ENCODE measurements at regions not wholly inside any gene's neighbourhood (a gene's known extent, or its start where the extent isn't known, plus 50 kb on each side); places are given as distances from the start of the nearest gene placed in this dataset.
A peak's percentile ranks its signal among the peaks of the same experiment; 100 is the strongest.

- Histone ChIP-seq H3K27me3 (ENCODE audit: control insufficient read depth in 2 of 2, insufficient read depth in 2 of 2, low read length in 2 of 2) (no peaks in the 10 kb centered on the region), H3K36me3 (replicated peaks in 1 of 2; ENCODE audit: control insufficient read depth in 1 of 2, insufficient read depth in 2 of 2, low read length in 2 of 2) (no peaks in the 10 kb centered on the region), H3K9ac (ENCODE audit: insufficient read depth, low read length, poor library complexity, severe bottlenecking) (no peak overlapping the region), H3K4me3 (replicated peaks in 1 of 3; ENCODE audit: low read depth in 2 of 3, low read length in 3 of 3) (no peak overlapping the region), H3K79me2 (ENCODE audit: insufficient read depth, low read length) (no peaks in the 10 kb centered on the region), H4K20me1 (ENCODE audit: insufficient read depth, low read length) (no peaks in the 10 kb centered on the region), H2AFZ (ENCODE audit: insufficient read depth, low read depth, low read length, poor library complexity, severe bottlenecking) (no peak overlapping the region), H3K4me1 (ENCODE audit: control insufficient read depth in 1 of 2, insufficient read depth in 2 of 2, low read length in 2 of 2) (no peaks in the 10 kb centered on the region), H3K27ac (ENCODE audit: low read depth in 1 of 2, low read length in 2 of 2) (no peak overlapping the region), H3K9me3 (replicated peaks in 1 of 2; ENCODE audit: control insufficient read depth in 1 of 2, insufficient read depth in 1 of 2, low read length in 2 of 2) (no peaks in the 10 kb centered on the region), H3K4me2 (replicated peaks; ENCODE audit: extremely low read depth, low read length, poor library complexity, severe bottlenecking) (no peak overlapping the region)
- DNase-seq: no peak
- TF ChIP-seq CTCF (IDR thresholded peaks at IDR 0.05): no peak
- Mint-ChIP-seq H3K4me3 (no peak overlapping the region), H3K4me1 (no peaks in the 10 kb centered on the region), H3K27ac (no peak overlapping the region), H3K9me3 (peaks cover 0 to 2% (median 0%) of the 10 kb centered on the region in 7 donors), H3K36me3 (no peaks in the 10 kb centered on the region), H3K27me3 (ENCODE audit: low read depth in 3 of 3) (peaks cover 2 to 3% (median 2%) of the 10 kb centered on the region in 3 donors)
- intact Hi-C loops (cut with micrococcal nuclease): no loop called here
- no CpG with 5 or more reads among the region's 1 CpG for WGBS (ENCODE audit: insufficient coverage)
These were observed 69.0 kb upstream of the ZC3H11B start for GRCh38 chr1:219681876-219682275.

DNA sequence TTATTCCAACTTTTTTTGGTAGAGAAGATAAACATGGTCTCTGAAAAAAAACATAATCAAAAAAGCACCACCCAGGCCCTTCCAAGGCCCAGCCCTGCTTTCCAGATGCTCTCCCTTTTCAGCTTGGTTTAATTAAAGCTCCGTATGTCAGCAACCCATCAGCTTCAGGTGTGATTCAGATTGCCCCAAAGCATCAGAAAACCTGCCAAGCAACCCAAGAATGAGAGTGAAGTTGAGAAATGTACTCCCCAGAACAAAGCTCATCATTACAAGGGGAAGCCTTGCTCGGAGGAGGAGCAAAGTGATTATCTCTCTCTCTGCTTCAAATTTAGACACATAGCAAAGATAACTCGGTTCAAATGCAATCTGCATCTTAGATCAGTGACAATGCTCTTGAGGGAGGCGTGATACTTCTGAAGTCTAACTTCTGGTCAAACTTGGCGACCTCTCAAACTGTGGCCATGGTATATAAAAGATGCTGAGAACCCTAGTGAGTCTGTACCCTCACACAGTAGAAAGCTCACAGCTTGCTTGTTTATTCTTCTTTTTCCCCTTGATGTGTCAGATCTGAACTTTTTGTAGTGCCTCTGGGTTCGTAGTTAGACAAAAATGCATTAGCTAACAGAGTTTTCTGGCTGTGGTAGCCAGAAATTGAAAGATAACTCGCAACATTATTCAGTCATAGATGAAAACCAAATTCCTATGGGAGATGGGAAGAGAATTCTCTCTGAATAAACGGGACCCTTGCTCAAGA, 63.3 kb upstream of the ZC3H11B start:
- intact Hi-C loops (cut with micrococcal nuclease): no loop called here
- no peaks in the 10 kb centered on the region for H3K9me3 ChIP-seq (replicated peaks in 1 of 2; ENCODE audit: control insufficient read depth in 1 of 2, insufficient read depth in 1 of 2, low read length in 2 of 2)
- H3K27ac ChIP-seq (ENCODE audit: low read depth in 1 of 2, low read length in 2 of 2): no peak overlapping the region
- H3K4me3 ChIP-seq (replicated peaks in 1 of 3; ENCODE audit: low read depth in 2 of 3, low read length in 3 of 3): no peak overlapping the region
- no peak overlapping the region for H3K4me2 ChIP-seq (replicated peaks; ENCODE audit: extremely low read depth, low read length, poor library complexity, severe bottlenecking)
- TF ChIP-seq CTCF (IDR thresholded peaks at IDR 0.05): no peak
- H3K4me1 ChIP-seq (ENCODE audit: control insufficient read depth in 1 of 2, insufficient read depth in 2 of 2, low read length in 2 of 2): no peaks in the 10 kb centered on the region
- Mint-ChIP-seq H3K27me3 (ENCODE audit: low read depth in 3 of 3) (peaks cover 0 to 4% (median 3%) of the 10 kb centered on the region in 3 donors), H3K9me3 (peaks cover 0 to 3% (median 0%) of the 10 kb centered on the region in 7 donors), H3K4me1 (no peaks in the 10 kb centered on the region), H3K36me3 (no peaks in the 10 kb centered on the region), H3K4me3 (no peak overlapping the region), H3K27ac (peak overlapping the region in 1 of 7 donors; percentile 35)
- H3K9ac ChIP-seq (ENCODE audit: insufficient read depth, low read length, poor library complexity, severe bottlenecking): no peak overlapping the region
- no peaks in the 10 kb centered on the region for H3K27me3 ChIP-seq (ENCODE audit: control insufficient read depth in 2 of 2, insufficient read depth in 2 of 2, low read length in 2 of 2)
- no peaks in the 10 kb centered on the region for H3K79me2 ChIP-seq (ENCODE audit: insufficient read depth, low read length)
- no peak overlapping the region for H2AFZ ChIP-seq (ENCODE audit: insufficient read depth, low read depth, low read length, poor library complexity, severe bottlenecking)
- no peaks in the 10 kb centered on the region for H3K36me3 ChIP-seq (replicated peaks in 1 of 2; ENCODE audit: control insufficient read depth in 1 of 2, insufficient read depth in 2 of 2, low read length in 2 of 2)
- DNase-seq: no peak
- no peaks in the 10 kb centered on the region for H4K20me1 ChIP-seq (ENCODE audit: insufficient read depth, low read length)
- WGBS (ENCODE audit: insufficient coverage): 93% methylated on average over 3 of the region's 8 CpGs
